ENCODE measurements at regions not wholly inside any gene's neighbourhood (a gene's known extent, or its start where the extent isn't known, plus 50 kb on each side); places are given as distances from the start of the nearest gene placed in this dataset.

DNA sequence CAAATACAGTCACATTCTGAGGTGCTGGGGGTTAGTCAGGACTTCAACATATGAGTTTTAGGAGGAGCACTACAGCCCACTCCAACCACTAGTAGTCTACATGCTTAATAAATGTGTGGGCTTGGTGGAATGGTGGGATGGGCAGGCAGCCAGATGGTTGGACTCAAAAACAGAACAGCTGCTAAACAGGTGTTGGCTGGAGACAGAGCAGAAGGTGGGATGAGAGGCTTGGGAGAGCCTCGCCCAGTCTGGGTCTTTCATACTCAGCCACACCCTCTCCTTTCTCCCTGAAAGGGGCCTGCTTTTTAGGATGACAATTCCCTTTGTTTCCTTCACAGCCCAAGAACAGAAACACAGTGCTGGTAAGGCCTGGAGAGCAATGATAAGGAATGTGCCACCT is 143.9 kb upstream of the KLHL29 start:
- no peak for DNase-seq (ENCODE audit: low spot score)
- H3K9me3 Mint-ChIP-seq = peaks cover 7% of the 10 kb centered on the region
- ChIA-PET CTCF (interaction anchor here (1.0 kb wide), 1 partner anchor 42 kb away, joined by 4 read pairs; no protein-coding TSS in a partner anchor), POLR2A (no interaction called here)
- no peak for ATAC-seq
- no peak overlapping the region for H3K27ac Mint-ChIP-seq
- H3K4me1 Mint-ChIP-seq = no peaks in the 10 kb centered on the region
- no peak for TF ChIP-seq MYBL2 (CRISPR knock-in tag; IDR thresholded peaks at IDR 0.05)
- TF ChIP-seq ZNF671 (CRISPR knock-in tag; IDR thresholded peaks at IDR 0.05) = no peak
- TF ChIP-seq, protein P1, sequence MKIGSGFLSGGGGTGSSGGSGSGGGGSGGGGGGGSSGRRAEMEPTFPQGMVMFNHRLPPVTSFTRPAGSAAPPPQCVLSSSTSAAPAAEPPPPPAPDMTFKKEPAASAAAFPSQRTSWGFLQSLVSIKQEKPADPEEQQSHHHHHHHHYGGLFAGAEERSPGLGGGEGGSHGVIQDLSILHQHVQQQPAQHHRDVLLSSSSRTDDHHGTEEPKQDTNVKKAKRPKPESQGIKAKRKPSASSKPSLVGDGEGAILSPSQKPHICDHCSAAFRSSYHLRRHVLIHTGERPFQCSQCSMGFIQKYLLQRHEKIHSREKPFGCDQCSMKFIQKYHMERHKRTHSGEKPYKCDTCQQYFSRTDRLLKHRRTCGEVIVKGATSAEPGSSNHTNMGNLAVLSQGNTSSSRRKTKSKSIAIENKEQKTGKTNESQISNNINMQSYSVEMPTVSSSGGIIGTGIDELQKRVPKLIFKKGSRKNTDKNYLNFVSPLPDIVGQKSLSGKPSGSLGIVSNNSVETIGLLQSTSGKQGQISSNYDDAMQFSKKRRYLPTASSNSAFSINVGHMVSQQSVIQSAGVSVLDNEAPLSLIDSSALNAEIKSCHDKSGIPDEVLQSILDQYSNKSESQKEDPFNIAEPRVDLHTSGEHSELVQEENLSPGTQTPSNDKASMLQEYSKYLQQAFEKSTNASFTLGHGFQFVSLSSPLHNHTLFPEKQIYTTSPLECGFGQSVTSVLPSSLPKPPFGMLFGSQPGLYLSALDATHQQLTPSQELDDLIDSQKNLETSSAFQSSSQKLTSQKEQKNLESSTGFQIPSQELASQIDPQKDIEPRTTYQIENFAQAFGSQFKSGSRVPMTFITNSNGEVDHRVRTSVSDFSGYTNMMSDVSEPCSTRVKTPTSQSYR (CRISPR knock-in tag; IDR thresholded peaks at IDR 0.05) = no peak
- no peak for TF ChIP-seq OVOL2 (CRISPR knock-in tag; IDR thresholded peaks at IDR 0.05; ENCODE audit: borderline replicate concordance)
- no peak for TF ChIP-seq ELF4 (CRISPR knock-in tag; IDR thresholded peaks at IDR 0.05; ENCODE audit: low read depth)
- TF ChIP-seq, protein P2, sequence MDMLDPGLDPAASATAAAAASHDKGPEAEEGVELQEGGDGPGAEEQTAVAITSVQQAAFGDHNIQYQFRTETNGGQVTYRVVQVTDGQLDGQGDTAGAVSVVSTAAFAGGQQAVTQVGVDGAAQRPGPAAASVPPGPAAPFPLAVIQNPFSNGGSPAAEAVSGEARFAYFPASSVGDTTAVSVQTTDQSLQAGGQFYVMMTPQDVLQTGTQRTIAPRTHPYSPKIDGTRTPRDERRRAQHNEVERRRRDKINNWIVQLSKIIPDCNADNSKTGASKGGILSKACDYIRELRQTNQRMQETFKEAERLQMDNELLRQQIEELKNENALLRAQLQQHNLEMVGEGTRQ (CRISPR knock-in tag; IDR thresholded peaks at IDR 0.05) = no peak
- TF ChIP-seq SP1 (CRISPR knock-in tag; conservative IDR thresholded peaks at IDR 0.05) = no peak
- no peak for TF ChIP-seq E2F4 (CRISPR knock-in tag; IDR thresholded peaks at IDR 0.05; ENCODE audit: borderline replicate concordance, low read depth)
- no peak for TF ChIP-seq NR2C2 (CRISPR knock-in tag; IDR thresholded peaks at IDR 0.05)
- H3K4me3 Mint-ChIP-seq = no peak overlapping the region
- no peaks in the 10 kb centered on the region for H3K27me3 Mint-ChIP-seq (ENCODE audit: low read depth)
- H3K36me3 Mint-ChIP-seq = no peaks in the 10 kb centered on the region

- no peak overlapping the region for H3K4me3 Mint-ChIP-seq
- H3K4me1 Mint-ChIP-seq = no peaks in the 10 kb centered on the region
- no peaks in the 10 kb centered on the region for H3K27me3 Mint-ChIP-seq (ENCODE audit: low read depth)
Observed at GRCh38 chr2:23241611-23242245, 143.3 kb upstream of the KLHL29 start.

GRCh38 chr2:23243073-23243659 is 141.8 kb upstream of the KLHL29 start:
- no peak for DNase-seq (ENCODE audit: low spot score)
- no peaks in the 10 kb centered on the region for H3K4me1 Mint-ChIP-seq
- CTCF ChIA-PET = no interaction called here
- peaks cover 7% of the 10 kb centered on the region for H3K9me3 Mint-ChIP-seq
- H3K27ac Mint-ChIP-seq = no peak overlapping the region
- H3K36me3 Mint-ChIP-seq = no peaks in the 10 kb centered on the region
- POLR2A ChIA-PET = no interaction called here
- H3K4me3 Mint-ChIP-seq = no peak overlapping the region
- no peak for ATAC-seq
- no peaks in the 10 kb centered on the region for H3K27me3 Mint-ChIP-seq (ENCODE audit: low read depth)
- TF ChIP-seq, protein P3, sequence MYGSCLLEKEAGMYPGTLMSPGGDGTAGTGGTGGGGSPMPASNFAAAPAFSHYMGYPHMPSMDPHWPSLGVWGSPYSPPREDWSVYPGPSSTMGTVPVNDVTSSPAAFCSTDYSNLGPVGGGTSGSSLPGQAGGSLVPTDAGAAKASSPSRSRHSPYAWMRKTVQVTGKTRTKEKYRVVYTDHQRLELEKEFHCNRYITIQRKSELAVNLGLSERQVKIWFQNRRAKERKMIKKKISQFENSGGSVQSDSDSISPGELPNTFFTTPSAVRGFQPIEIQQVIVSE (CRISPR knock-in tag; IDR thresholded peaks at IDR 0.05; ENCODE audit: borderline replicate concordance) = no peak
- TF ChIP-seq SP1 (CRISPR knock-in tag; conservative IDR thresholded peaks at IDR 0.05) (no peak), ZBTB21 (CRISPR knock-in tag; IDR thresholded peaks at IDR 0.05; ENCODE audit: borderline replicate concordance) (no peak), NFYB (CRISPR knock-in tag; conservative IDR thresholded peaks at IDR 0.05; ENCODE audit: low read depth) (no peak), SOX15 (CRISPR knock-in tag; IDR thresholded peaks at IDR 0.05) (no peak), FOXK1 (CRISPR knock-in tag; IDR thresholded peaks at IDR 0.05) (no peak), GTF2I (CRISPR knock-in tag; conservative IDR thresholded peaks at IDR 0.05) (no peak), ZNF232 (CRISPR knock-in tag; IDR thresholded peaks at IDR 0.05) (no peak)

More at GRCh38 chr2:23241611-23242245, 143.3 kb upstream of the KLHL29 start:
- ChIA-PET CTCF (no interaction called here), POLR2A (no interaction called here)
- ATAC-seq (no peak), DNase-seq (ENCODE audit: low spot score) (no peak)
- Mint-ChIP-seq H3K36me3 (no peaks in the 10 kb centered on the region), H3K9me3 (peaks cover 7% of the 10 kb centered on the region), H3K27ac (no peak overlapping the region)
- no peak for TF ChIP-seq ERG (CRISPR knock-in tag; IDR thresholded peaks at IDR 0.05)
- no peak for TF ChIP-seq MYBL2 (CRISPR knock-in tag; IDR thresholded peaks at IDR 0.05)
- TF ChIP-seq, protein P2 (CRISPR knock-in tag; IDR thresholded peaks at IDR 0.05) = no peak

All from WTC11 (cell line).